Endothelial cell of umbilical vein (primary cell): ENCODE measurements at regions not wholly inside any gene's neighbourhood (a gene's known extent, or its start where the extent isn't known, plus 50 kb on each side); places are given as distances from the start of the nearest gene placed in this dataset.

Experiments
- BruUV-seq: library from RNA; stranded (reverse); fragments of 400-500 nt; replicated peaks from 2 replicates; lab custom pipeline; 2021; lab: Mats Ljungman, UMichigan
- CTCF ChIA-PET: fragments of 300-600, 350-600 bp; sonication (Branson Sonifier 250); formaldehyde crosslinking; loops from one replicate; lab custom pipeline; 2021; ENCODE audit warnings: antibody characterized with exemption, inconsistent platforms; lab: Charles Lee
- POLR2A ChIA-PET: fragments of 300-600, 350-600 bp; sonication (Branson Sonifier 250); formaldehyde crosslinking; loops from one replicate; lab custom pipeline; 2021; ENCODE audit warnings: antibody characterized with exemption, inconsistent platforms; lab: Charles Lee
- DNase-seq: peaks from one replicate; pipeline ENCODE4 v3.0.0-alpha.2; 2011; ENCODE audit warnings: low read depth, low spot score
- FAIRE-seq: peaks from 2 replicates; lab custom pipeline; 2011; peaks lifted over from hg19 to GRCh38; lab: Jason Lieb, UNC
- H2AFZ ChIP-seq: 2 replicates; pipeline ENCODE4 v1.6.0; 2012; ENCODE audit warnings: low read depth, low read length, control low read depth, inconsistent platforms
- H3K27ac ChIP-seq: 2 replicates; pipeline ENCODE4 v1.5.1; 2011; ENCODE audit warnings: low read depth, mild to moderate bottlenecking, control low read depth, low read length, moderate library complexity; ENCODE audit not compliant: insufficient read depth
- H3K27me3 ChIP-seq, 2 experiments: 2 replicates each; pipeline versions ENCODE4 v1.6.0 to v1.6.1; 2011; ENCODE audit warnings: low read length in 2 of 2, mixed read lengths in 1 of 2; ENCODE audit not compliant: control insufficient read depth in 2 of 2, insufficient read depth in 2 of 2
- H3K36me3 ChIP-seq, 2 experiments: 2 replicates in 1 of 2; 3 replicates in 1 of 2; pipeline ENCODE4 v1.5.1; 2011; ENCODE audit warnings: low read length in 2 of 2, mild to moderate bottlenecking in 1 of 2, moderate library complexity in 1 of 2; ENCODE audit not compliant: control insufficient read depth in 2 of 2, insufficient read depth in 2 of 2; ENCODE audit errors: extremely low read depth in 1 of 2
- H3K4me1 ChIP-seq: 3 replicates; pipeline ENCODE4 v1.5.1; 2011; ENCODE audit warnings: mild to moderate bottlenecking, low read length; ENCODE audit not compliant: control insufficient read depth, insufficient read depth; ENCODE audit errors: extremely low read depth
- H3K4me2 ChIP-seq: 2 replicates; pipeline ENCODE4 v1.6.1; 2011; ENCODE audit warnings: low read length, control low read depth, mixed read lengths; ENCODE audit not compliant: insufficient read depth
- H3K4me3 ChIP-seq, 3 experiments: fragments of 200-600 bp in 1 of 3; sonication (generic), shearing (Covaris generic) in 1 of 3; replicated peaks in 1 of 3; 2 replicates each; pipeline ENCODE4 v1.5.1; 2011 to 2016; ENCODE audit warnings: control low read depth in 3 of 3, low read length in 3 of 3, mild to moderate bottlenecking in 2 of 3, inconsistent platforms in 1 of 3, low read depth in 1 of 3, moderate library complexity in 1 of 3; ENCODE audit not compliant: insufficient read depth in 1 of 3
- H3K79me2 ChIP-seq: 2 replicates; pipeline ENCODE4 v1.6.0; 2012; ENCODE audit warnings: low read length, inconsistent platforms; ENCODE audit not compliant: control insufficient read depth, insufficient read depth
- H3K9ac ChIP-seq: replicated peaks from 2 replicates; pipeline ENCODE3; 2011; ENCODE audit warnings: low read length, control low read depth; ENCODE audit not compliant: insufficient read depth; ENCODE audit errors: extremely low read depth
- H3K9me1 ChIP-seq: replicated peaks from 3 replicates; pipeline ENCODE4 v1.6.0; 2011; ENCODE audit warnings: mild to moderate bottlenecking, low read length; ENCODE audit not compliant: control insufficient read depth, insufficient read depth; ENCODE audit errors: extremely low read depth
- H3K9me3 ChIP-seq: replicated peaks from 2 replicates; pipeline ENCODE4 v1.5.1; 2012; ENCODE audit warnings: low read length, inconsistent platforms; ENCODE audit not compliant: control insufficient read depth, insufficient read depth
- H4K20me1 ChIP-seq: replicated peaks from 2 replicates; pipeline ENCODE3; 2011; ENCODE audit warnings: mild to moderate bottlenecking, low read length; ENCODE audit not compliant: control insufficient read depth, insufficient read depth; ENCODE audit errors: extremely low read depth
- EZH2 ChIP-seq: IDR thresholded peaks from 2 replicates; pipeline ENCODE4 v1.6.1; 2012; ENCODE audit warnings: borderline replicate concordance, low read depth, mild to moderate bottlenecking, moderate library complexity, low read length, inconsistent platforms; ENCODE audit not compliant: severe bottlenecking
- FOS ChIP-seq: IDR thresholded peaks from 2 replicates; pipeline ENCODE4 v1.6.1; 2011; ENCODE audit warnings: mild to moderate bottlenecking, low read length, moderate library complexity, borderline replicate concordance; ENCODE audit not compliant: insufficient read depth
- GATA2 ChIP-seq: IDR thresholded peaks from 2 replicates; pipeline ENCODE4 v1.7.0; 2011; ENCODE audit warnings: low read depth, mild to moderate bottlenecking, moderate library complexity, mixed read lengths, low read length; ENCODE audit not compliant: insufficient read length, insufficient read depth
- JUN ChIP-seq: IDR thresholded peaks from 2 replicates; pipeline ENCODE4 v1.6.1; 2011; ENCODE audit warnings: borderline replicate concordance, low read depth; ENCODE audit not compliant: insufficient read length, insufficient read depth
- MYC ChIP-seq: IDR thresholded peaks from one replicate; pipeline ENCODE4 v1.6.1; 2011; ENCODE audit warnings: mild to moderate bottlenecking, low read depth, low read length
- POLR2A ChIP-seq: IDR thresholded peaks from 2 replicates; pipeline ENCODE4 v1.6.1; 2012; ENCODE audit warnings: low read depth, mild to moderate bottlenecking, control low read depth, low read length
- POLR2AphosphoS5 ChIP-seq: IDR thresholded peaks from 2 replicates; pipeline ENCODE4 v1.6.1; 2012; ENCODE audit warnings: low read depth, mild to moderate bottlenecking, control low read depth, low read length, moderate library complexity; ENCODE audit not compliant: insufficient read depth
- dilution Hi-C: fragments of 300-500 bp; cut with MboI; formaldehyde crosslinking; loops from one replicate; pipeline ENCODE4 v1.15.0; 2019; ENCODE audit warnings: low sequenced_read_pairs; ENCODE audit not compliant: extremely low pct_ligation_motif_present
- intact Hi-C: fragments of 100-400 bp; cut with micrococcal nuclease; formaldehyde crosslinking; loops from one replicate; pipeline ENCODE4 v1.10.0; 2022
- TF ChIP-seq, protein P1 (sequence below): IDR thresholded peaks from 2 replicates; pipeline ENCODE4 v1.6.1; 2011; ENCODE audit not compliant: insufficient read depth, insufficient read length
- TF ChIP-seq, protein P2 (sequence below), 2 donors: IDR thresholded peaks; 1 replicate in 1 of 2; 2 replicates in 1 of 2; pipeline ENCODE4 v1.5.1; 2011; ENCODE audit warnings: low read length in 2 of 2, mild to moderate bottlenecking in 2 of 2, moderate library complexity in 2 of 2, control low read depth in 1 of 2, inconsistent platforms in 1 of 2, low read depth in 1 of 2; ENCODE audit not compliant: insufficient read depth in 1 of 2; ENCODE audit errors: extremely low read depth in 1 of 2

DNA sequence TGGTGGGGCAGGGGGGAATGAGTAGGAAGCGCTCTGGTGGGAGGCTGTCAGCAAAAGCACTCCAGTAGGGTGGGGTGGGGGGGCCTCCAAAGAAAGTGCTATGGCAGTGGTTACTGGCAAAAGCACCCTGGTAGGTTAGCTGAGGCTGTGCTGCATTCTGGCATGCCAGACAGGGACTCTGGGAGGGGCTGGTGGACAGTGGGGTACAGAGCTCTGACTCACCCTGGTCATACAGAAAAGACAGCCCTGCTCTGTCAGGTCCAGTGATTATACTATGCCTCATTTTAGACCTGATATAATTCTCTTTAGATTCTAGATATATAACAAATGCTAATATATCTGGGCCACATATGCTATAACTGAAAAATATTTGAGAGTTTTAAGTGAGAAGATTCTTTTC lies 82.8 kb upstream of the CPNE4 start:
- no peak overlapping the region for H3K4me3 ChIP-seq
- H3K9me1 ChIP-seq = no peaks in the 10 kb centered on the region
- ChIA-PET POLR2A (no interaction called here), CTCF (no interaction called here)
- no peak overlapping the region for H3K9ac ChIP-seq
- BruUV-seq = no TSS peak
- H3K79me2 ChIP-seq = no peaks in the 10 kb centered on the region
- no peak overlapping the region for H3K27ac ChIP-seq
- TF ChIP-seq FOS = no peak
- H3K4me2 ChIP-seq = no peak overlapping the region
- no peaks in the 10 kb centered on the region for H3K27me3 ChIP-seq
- H3K36me3 ChIP-seq = no peaks in the 10 kb centered on the region
- no peaks in the 10 kb centered on the region for H3K4me1 ChIP-seq
- no peaks in the 10 kb centered on the region for H4K20me1 ChIP-seq
- H3K9me3 ChIP-seq = no peaks in the 10 kb centered on the region
- no peak for FAIRE-seq
- no peak for DNase-seq
- dilution Hi-C loops = no loop called here
- H2AFZ ChIP-seq = no peak overlapping the region
- intact Hi-C loops = no loop called here

DNA sequence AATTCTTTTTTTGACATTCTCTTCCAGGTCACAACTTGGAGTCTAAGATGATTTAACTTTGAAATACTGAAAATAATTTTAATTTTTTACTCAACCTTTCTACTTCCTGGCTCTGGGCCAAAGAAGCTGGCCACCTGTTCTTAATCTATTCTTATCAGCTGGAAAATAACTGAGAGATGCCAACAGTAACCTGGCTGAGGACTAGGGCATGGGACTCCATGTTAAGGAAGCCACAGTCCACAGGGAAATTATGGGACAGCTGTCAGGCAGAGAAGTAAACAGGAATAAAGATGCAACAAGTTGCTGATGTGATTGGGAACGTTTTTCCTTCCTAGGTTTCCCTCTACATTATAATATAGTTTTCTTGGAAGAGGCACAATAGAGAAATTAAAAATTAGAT lies 84.7 kb upstream of the CPNE4 start:
- Histone ChIP-seq H2AFZ (no peak overlapping the region), H3K4me2 (no peak overlapping the region), H3K9me1 (no peaks in the 10 kb centered on the region), H3K4me1 (no peaks in the 10 kb centered on the region), H3K9me3 (no peaks in the 10 kb centered on the region), H3K27me3 (peaks cover 3% of the 10 kb centered on the region in 2 experiments), H3K9ac (no peak overlapping the region), H3K36me3 (no peaks in the 10 kb centered on the region), H3K27ac (no peak overlapping the region), H3K79me2 (no peaks in the 10 kb centered on the region), H4K20me1 (no peaks in the 10 kb centered on the region), H3K4me3 (no peak overlapping the region)
- dilution Hi-C loops (no loop called here), intact Hi-C loops (no loop called here)
- FAIRE-seq (no peak), DNase-seq (no peak)
- CTCF ChIA-PET = no interaction called here
- BruUV-seq = no TSS peak
- no peak for TF ChIP-seq POLR2AphosphoS5
- no peak for TF ChIP-seq EZH2
- TF ChIP-seq, protein P1, sequence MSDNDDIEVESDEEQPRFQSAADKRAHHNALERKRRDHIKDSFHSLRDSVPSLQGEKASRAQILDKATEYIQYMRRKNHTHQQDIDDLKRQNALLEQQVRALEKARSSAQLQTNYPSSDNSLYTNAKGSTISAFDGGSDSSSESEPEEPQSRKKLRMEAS = no peak
- no peak for TF ChIP-seq GATA2
- TF ChIP-seq POLR2A = no peak
- TF ChIP-seq, protein P2, sequence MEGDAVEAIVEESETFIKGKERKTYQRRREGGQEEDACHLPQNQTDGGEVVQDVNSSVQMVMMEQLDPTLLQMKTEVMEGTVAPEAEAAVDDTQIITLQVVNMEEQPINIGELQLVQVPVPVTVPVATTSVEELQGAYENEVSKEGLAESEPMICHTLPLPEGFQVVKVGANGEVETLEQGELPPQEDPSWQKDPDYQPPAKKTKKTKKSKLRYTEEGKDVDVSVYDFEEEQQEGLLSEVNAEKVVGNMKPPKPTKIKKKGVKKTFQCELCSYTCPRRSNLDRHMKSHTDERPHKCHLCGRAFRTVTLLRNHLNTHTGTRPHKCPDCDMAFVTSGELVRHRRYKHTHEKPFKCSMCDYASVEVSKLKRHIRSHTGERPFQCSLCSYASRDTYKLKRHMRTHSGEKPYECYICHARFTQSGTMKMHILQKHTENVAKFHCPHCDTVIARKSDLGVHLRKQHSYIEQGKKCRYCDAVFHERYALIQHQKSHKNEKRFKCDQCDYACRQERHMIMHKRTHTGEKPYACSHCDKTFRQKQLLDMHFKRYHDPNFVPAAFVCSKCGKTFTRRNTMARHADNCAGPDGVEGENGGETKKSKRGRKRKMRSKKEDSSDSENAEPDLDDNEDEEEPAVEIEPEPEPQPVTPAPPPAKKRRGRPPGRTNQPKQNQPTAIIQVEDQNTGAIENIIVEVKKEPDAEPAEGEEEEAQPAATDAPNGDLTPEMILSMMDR (IDR thresholded peaks at IDR 0.05; ENCODE audit: extremely low read depth in 1 of 2, insufficient read depth in 1 of 2, low read depth in 1 of 2, low read length in 2 of 2) = no peak
- no peak for TF ChIP-seq FOS
- TF ChIP-seq JUN = no peak
- TF ChIP-seq MYC = no peak
- POLR2A ChIA-PET = no interaction called here
